ENCODE measurements at regions not wholly inside any gene's neighbourhood (a gene's known extent, or its start where the extent isn't known, plus 50 kb on each side); places are given as distances from the start of the nearest gene placed in this dataset.
A peak's percentile ranks its signal among the peaks of the same experiment; 100 is the strongest.

- no peak for DNase-seq
- H3K27ac Mint-ChIP-seq = no peak overlapping the region
- no peak for TF ChIP-seq CTCF (IDR thresholded peaks at IDR 0.05)
- H3K36me3 Mint-ChIP-seq (ENCODE audit: low read depth) = no peaks in the 10 kb centered on the region; the same call in 1 of the 2 replicates
- H3K27me3 Mint-ChIP-seq (ENCODE audit: insufficient read depth) = peaks cover 3% of the 10 kb centered on the region
- H3K9me3 Mint-ChIP-seq = no peaks in the 10 kb centered on the region
- H3K4me1 Mint-ChIP-seq (ENCODE audit: low read depth) = peaks cover 36% of the 10 kb centered on the region
- H3K4me3 Mint-ChIP-seq = no peak overlapping the region
Measured at GRCh38 chr16:85225257-85225656, 113.0 kb upstream of the CIBAR2 start.

GRCh38 chr16:85225721-85226120 is 113.4 kb upstream of the CIBAR2 start:
- no peak overlapping the region for H3K4me3 Mint-ChIP-seq
- no peak overlapping the region for H3K27ac Mint-ChIP-seq
- TF ChIP-seq CTCF (IDR thresholded peaks at IDR 0.05) = no peak
- DNase-seq = no peak
- H3K9me3 Mint-ChIP-seq = no peaks in the 10 kb centered on the region; the same call in 1 of the 2 replicates
- H3K27me3 Mint-ChIP-seq (ENCODE audit: insufficient read depth) = peaks cover 3% of the 10 kb centered on the region
- no peaks in the 10 kb centered on the region; the same call in 1 of the 2 replicates for H3K36me3 Mint-ChIP-seq (ENCODE audit: low read depth)
- peaks cover 34% of the 10 kb centered on the region for H3K4me1 Mint-ChIP-seq (ENCODE audit: low read depth)

GRCh38 chr16:85227084-85227945 is 115.0 kb upstream of the CIBAR2 start:
- Mint-ChIP-seq H3K4me1 (ENCODE audit: low read depth) (peaks cover 42% of the 10 kb centered on the region), H3K27ac (peak overlapping the region; percentile 78), H3K4me3 (no peak overlapping the region; the same call in 1 of the 2 replicates), H3K9me3 (no peaks in the 10 kb centered on the region; the same call in 1 of the 2 replicates), H3K36me3 (ENCODE audit: low read depth) (no peaks in the 10 kb centered on the region; the same call in 1 of the 2 replicates), H3K27me3 (ENCODE audit: insufficient read depth) (peaks cover 3% of the 10 kb centered on the region)
- no peak for TF ChIP-seq CTCF (IDR thresholded peaks at IDR 0.05)
- no peak for DNase-seq

GRCh38 chr16:85227946-85228862 is 115.9 kb upstream of the CIBAR2 start:
- peaks cover 2% of the 10 kb centered on the region for H3K27me3 Mint-ChIP-seq (ENCODE audit: insufficient read depth)

More at GRCh38 chr16:85227946-85228862, 115.9 kb upstream of the CIBAR2 start:
- Mint-ChIP-seq H3K36me3 (ENCODE audit: low read depth) (no peaks in the 10 kb centered on the region; the same call in 1 of the 2 replicates), H3K4me3 (peak overlapping the region; percentile 15; the same call in 1 of the 2 replicates), H3K9me3 (no peaks in the 10 kb centered on the region; the same call in 1 of the 2 replicates), H3K4me1 (ENCODE audit: low read depth) (peaks cover 42% of the 10 kb centered on the region), H3K27ac (peak overlapping the region; percentile 78)
- TF ChIP-seq CTCF (IDR thresholded peaks at IDR 0.05) = no peak; the same call in 1 of the 2 replicates
- DNase-seq = peak; percentile 49
